ENCODE measurements at regions not wholly inside any gene's neighbourhood (a gene's known extent, or its start where the extent isn't known, plus 50 kb on each side); places are given as distances from the start of the nearest gene placed in this dataset.

DNA sequence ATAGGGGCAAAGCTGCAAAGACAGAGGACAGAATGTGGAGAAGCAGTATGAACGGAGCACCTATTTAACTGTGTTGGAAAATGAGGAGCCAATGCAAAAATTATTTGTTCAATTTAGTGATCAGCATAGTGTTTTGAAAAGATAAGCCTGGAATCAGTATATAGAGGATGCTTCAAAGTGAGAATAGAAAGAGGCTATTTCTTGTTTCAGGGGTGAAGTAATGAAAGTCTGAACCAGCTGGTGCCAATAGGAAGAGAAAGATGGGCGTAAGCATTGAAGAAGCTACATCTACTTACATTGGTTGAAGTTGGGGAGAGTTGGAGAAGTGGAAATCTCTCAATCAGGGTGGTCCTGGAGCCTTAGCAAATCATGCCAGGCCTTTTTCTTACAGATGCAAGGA is 77.3 kb upstream of the SLC38A4 start:
- TF ChIP-seq, protein P1, sequence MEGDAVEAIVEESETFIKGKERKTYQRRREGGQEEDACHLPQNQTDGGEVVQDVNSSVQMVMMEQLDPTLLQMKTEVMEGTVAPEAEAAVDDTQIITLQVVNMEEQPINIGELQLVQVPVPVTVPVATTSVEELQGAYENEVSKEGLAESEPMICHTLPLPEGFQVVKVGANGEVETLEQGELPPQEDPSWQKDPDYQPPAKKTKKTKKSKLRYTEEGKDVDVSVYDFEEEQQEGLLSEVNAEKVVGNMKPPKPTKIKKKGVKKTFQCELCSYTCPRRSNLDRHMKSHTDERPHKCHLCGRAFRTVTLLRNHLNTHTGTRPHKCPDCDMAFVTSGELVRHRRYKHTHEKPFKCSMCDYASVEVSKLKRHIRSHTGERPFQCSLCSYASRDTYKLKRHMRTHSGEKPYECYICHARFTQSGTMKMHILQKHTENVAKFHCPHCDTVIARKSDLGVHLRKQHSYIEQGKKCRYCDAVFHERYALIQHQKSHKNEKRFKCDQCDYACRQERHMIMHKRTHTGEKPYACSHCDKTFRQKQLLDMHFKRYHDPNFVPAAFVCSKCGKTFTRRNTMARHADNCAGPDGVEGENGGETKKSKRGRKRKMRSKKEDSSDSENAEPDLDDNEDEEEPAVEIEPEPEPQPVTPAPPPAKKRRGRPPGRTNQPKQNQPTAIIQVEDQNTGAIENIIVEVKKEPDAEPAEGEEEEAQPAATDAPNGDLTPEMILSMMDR (IDR thresholded peaks at IDR 0.05), result no peak
- TF ChIP-seq, protein P2, sequence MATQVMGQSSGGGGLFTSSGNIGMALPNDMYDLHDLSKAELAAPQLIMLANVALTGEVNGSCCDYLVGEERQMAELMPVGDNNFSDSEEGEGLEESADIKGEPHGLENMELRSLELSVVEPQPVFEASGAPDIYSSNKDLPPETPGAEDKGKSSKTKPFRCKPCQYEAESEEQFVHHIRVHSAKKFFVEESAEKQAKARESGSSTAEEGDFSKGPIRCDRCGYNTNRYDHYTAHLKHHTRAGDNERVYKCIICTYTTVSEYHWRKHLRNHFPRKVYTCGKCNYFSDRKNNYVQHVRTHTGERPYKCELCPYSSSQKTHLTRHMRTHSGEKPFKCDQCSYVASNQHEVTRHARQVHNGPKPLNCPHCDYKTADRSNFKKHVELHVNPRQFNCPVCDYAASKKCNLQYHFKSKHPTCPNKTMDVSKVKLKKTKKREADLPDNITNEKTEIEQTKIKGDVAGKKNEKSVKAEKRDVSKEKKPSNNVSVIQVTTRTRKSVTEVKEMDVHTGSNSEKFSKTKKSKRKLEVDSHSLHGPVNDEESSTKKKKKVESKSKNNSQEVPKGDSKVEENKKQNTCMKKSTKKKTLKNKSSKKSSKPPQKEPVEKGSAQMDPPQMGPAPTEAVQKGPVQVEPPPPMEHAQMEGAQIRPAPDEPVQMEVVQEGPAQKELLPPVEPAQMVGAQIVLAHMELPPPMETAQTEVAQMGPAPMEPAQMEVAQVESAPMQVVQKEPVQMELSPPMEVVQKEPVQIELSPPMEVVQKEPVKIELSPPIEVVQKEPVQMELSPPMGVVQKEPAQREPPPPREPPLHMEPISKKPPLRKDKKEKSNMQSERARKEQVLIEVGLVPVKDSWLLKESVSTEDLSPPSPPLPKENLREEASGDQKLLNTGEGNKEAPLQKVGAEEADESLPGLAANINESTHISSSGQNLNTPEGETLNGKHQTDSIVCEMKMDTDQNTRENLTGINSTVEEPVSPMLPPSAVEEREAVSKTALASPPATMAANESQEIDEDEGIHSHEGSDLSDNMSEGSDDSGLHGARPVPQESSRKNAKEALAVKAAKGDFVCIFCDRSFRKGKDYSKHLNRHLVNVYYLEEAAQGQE (IDR thresholded peaks at IDR 0.05), result no peak
- TF ChIP-seq PHF8 (IDR thresholded peaks at IDR 0.05; ENCODE audit: borderline replicate concordance, low read depth), result no peak
- no peak for TF ChIP-seq EP300 (IDR thresholded peaks at IDR 0.05)
- TF ChIP-seq JUN (IDR thresholded peaks at IDR 0.05), result no peak
- no peak for TF ChIP-seq ZFP36 (IDR thresholded peaks at IDR 0.05; ENCODE audit: borderline replicate concordance, partially characterized antibody)
- no peak for TF ChIP-seq CBX2 (IDR thresholded peaks at IDR 0.05; ENCODE audit: borderline replicate concordance, low read depth)
- no peak for TF ChIP-seq FOSL2 (IDR thresholded peaks at IDR 0.05)
- TF ChIP-seq FOSL2 (CRISPR knock-in tag; IDR thresholded peaks at IDR 0.05), result no peak
- no peak for TF ChIP-seq RFX5 (IDR thresholded peaks at IDR 0.05)
